HG03280 (cell line): ENCODE measurements at regions not wholly inside any gene's neighbourhood (a gene's known extent, or its start where the extent isn't known, plus 50 kb on each side); places are given as distances from the start of the nearest gene placed in this dataset.

Experiments used
- ATAC-seq: cut with Tn5 transposase; IDR thresholded peaks from one replicate; pipeline ENCODE4 v1.9.1; 2021; ENCODE audit warnings: mild to moderate bottlenecking, moderate library complexity; ENCODE audit not compliant: unreplicated experiment

DNA sequence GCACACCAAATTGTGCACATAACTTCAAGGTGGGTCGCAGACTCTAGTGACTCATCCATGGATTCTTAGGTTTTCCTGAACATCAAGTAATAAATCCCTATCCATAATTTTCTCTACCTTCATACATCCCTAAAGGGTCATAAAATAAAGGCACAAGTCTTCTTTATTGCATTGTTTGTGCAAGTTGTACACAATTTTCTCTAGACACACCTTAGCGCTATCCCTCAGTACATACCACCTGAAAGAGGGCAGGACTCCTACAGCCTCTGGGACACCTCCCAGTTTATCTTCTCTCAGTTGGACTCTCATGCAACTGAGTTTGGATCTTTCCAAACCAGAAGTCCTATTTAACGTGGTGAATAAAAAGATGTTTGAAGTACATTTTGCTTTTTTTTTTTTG, 168.5 kb upstream of the BMP4 start:
- no peak for ATAC-seq

DNA sequence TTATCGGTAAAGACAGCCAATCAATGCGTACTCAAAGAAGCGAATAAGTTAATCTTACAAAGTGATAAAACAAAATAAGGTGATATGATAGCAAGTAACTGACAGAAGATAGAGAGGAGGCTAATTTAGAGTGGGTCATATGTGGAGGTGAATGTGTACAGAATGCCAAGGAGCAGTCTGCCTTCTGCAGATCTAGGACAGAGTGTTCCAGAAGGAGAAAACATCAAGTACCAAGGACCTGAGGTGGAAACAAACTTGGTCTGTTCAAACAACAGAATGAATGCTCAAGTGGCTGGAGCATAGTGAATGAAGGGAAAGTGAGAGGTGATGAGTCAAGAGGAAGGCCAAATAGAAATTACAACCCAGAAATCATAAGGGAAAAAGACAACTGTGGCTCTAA, 170.3 kb upstream of the BMP4 start:
- no peak for ATAC-seq

DNA sequence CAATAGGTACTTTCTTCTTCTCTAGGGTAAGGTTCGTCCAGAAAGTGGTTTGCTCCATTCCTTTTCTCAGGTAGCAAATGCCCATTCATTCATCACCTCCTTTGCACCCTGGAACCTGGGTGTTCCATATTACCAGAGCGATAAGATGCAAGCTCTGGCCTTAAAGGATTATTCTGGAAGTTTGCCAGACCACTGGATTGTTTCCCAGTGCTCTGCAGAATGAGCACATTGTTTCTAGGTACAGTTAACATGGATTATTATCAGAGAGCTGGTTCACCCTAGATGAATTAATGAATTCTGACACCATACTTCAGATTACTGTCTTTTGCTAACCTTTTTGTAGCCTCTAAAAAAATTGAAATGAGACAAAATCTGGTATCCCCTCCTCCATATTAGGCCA, 170.9 kb upstream of the BMP4 start:
- no peak for ATAC-seq

DNA sequence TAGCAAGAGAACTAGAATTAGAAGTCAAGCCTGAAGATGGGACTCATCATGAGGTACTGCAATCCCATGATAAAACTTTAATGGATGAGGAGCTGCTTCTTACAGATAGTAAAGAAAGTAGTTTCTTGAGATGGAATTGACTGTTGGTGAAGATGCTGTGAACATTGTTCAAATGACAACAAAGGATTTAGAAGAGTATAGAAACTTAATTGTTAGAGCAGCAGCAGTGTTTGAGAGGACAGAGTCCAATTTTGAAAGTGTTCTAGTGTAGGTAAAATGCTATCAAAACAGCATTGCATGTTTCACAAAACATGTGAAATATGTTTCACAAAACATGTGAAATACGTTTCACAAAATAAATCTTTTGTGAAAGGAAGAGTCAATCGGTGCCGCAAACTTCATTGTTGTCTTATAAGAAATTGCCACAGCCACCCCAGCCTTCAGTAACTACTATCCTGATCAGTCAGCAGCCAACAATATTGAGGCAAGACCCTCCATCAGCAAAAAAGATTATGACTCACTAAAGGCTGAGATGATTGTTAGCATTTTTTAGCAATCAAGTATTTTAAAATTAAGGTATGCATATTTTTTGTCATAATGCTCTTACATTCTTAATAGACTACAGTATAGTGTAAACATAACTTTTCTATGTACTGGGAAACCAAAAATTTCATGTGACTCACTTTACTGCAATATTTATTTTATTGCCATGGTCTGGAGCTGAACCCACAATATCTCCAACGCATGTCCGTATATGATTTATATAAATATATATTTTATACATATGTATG, 173.4 kb upstream of the BMP4 start:
- no peak for ATAC-seq

DNA sequence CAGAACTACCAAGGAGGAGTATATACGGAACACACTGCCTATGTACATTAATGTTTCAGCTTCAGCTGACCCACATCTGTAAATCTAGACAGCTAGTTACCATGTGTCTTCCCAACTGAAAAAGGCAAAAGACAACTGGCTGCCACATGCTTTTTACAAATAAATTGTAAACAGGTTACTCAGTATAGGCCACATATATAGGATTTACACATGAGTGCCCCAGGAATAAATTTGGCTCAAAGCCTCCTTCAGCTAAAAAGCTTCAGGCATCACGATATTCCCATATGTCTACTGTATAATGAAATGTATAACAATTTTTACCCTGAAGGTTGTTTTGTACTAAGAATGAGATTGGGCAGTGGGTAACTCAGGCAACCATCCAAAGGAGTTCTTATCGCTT, 175.9 kb upstream of the BMP4 start:
- no peak for ATAC-seq

DNA sequence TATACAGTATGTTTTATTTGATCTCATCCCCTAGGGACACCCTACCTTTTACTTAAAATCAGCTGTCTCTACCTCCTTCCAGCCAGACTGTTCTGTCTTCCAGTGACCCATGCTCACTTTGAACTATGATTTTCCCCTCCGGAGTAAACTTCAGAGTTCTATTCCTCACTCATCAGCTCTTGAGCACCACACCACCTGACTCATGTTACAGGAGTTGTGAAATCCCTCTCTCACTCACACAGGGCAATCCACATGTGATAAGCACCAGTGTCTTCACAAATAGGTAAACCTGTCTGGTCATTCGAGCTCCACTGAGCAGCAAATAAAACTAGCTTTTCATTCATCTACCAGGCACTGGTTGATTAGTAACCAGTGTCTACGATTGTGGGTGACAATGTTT, 177.3 kb upstream of the BMP4 start:
- no peak for ATAC-seq

DNA sequence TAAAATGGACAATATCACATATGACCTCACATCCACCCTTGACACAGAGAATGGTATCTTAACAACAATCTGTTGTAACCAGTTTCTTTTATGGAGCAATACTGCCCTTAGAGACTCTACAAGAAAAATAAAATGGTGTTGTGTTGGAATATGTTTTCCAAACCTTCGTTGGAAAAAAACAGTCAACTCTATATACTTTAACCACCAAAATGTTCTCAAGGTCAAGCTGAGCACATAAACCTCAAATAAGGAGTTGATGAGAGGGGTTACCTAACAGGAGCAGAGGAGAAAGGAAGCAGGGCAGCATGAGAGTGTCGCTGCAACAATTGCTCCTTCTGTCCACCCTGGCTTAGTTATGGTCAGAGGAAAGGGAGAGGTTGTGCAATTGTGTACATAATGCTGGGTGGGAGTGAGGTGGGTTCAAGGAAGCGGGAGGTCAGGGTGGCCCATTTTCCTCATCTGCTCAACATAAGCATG, 179.2 kb upstream of the BMP4 start:
- no peak for ATAC-seq

DNA sequence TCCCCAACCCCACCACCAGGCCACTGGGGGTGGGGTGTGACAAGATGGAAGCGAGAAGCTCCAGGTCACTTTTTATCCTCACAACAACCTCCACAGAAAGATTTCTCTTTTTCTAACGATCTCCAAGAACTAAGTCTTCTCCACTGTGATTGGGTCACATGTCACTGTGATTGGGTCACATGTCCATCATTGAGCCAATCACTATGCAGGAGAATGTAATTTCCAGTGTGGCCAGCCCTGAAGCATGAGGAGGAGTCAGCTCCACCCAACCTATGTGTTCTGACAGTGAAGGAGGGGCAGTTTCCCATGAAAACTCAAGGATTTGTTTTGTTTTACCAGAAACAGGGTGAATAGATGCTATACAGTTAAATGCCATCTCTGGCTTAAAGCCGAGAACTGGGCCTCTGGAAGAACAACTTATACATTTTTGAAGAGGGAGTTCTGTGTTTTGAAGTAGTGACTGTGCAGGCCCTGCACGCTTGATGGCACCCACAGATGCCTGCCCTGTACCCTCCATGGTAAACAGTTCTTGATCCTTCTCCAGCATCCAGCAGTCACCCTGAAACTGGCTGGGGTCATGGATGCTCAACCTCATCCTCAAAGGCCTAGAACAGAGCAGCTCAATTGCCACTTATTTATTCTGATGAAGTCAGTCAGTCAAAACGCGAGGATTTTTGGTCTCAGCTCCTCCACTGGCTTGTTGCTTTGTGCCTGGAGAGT, 180.4 kb upstream of the BMP4 start:
- no peak for ATAC-seq

DNA sequence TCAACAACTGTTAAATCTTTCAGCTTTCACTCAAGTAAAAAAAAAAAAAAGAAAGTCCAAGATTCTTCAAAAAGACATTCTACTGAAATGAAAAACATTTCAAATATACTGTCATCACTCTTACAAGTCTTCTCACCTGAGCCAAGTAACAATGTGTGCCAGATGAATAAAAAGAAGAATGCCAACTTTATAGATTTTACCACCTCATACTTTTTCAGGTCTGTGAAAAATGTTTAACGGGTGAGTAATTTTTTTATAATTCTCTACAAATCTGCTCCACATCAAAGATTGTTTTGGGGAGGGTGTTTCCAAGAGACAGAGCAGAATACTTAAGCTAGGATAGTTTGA, 181.0 kb upstream of the BMP4 start:
- ATAC-seq = no peak

DNA sequence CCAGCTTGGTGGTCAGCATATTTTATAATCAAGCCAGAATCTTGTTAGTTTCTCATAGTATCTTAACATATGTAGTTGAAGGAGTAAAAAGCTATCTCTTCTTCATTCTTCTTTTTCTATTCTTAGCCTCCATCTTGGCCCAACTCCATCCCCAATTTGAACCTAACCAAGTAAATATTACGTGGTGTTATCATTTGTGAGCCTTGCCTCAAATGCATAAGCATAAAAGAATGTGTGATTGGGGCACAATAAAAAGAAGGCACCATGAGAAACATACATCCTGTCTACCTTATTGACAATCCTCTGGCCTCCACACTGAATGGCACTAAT, 181.4 kb upstream of the BMP4 start:
- no peak for ATAC-seq

DNA sequence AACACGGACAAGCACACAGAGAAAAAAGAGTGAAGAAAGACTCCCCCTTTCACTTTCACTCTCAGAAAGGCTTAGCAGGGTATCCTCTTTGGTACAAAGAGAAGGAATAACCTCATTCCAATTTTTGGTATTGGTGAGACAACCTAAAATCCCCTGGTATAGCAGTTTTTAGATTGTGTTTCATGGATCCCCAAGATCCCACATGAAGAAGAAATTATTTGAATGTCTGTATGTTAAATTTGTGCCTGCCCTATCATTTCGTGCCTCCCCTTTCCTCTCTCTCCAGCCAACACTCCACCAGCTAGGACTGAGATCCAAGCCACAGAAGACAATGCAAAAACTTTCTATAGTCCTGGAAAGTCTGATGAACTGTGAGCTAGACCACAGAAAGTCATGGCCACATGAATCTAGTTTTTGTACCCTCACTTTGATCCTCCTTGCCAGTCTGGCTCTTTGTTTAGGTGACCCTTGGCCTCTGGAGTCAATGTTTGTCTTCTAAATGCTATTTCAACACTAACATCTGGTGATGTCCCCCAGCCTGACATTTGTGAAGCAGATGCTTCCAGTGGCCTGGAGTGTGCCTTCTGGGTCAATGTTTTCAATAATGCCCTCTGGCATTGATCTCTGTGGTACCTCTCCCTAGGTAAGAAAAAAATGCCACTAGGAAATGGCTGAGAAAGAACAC, 181.9 kb upstream of the BMP4 start:
- no peak for ATAC-seq

DNA sequence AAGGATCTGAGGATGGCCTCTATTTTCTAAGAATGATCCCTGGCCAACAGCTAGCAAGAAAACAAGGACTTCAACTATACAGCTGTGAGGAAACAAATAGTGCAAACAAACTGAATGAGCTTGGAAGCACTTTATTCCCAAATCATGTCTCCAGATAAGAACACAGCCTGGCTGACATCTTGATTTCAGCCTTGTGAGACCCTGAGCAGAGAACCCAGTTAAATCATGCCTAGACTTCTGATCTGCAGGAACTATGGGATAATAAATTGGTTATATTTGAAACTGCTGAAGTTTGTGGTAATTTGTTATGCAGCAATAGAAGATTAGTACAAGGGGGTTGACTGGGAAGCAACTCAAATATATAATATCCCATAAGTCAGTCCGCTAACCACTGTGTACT, 183.9 kb upstream of the BMP4 start:
- ATAC-seq = no peak

DNA sequence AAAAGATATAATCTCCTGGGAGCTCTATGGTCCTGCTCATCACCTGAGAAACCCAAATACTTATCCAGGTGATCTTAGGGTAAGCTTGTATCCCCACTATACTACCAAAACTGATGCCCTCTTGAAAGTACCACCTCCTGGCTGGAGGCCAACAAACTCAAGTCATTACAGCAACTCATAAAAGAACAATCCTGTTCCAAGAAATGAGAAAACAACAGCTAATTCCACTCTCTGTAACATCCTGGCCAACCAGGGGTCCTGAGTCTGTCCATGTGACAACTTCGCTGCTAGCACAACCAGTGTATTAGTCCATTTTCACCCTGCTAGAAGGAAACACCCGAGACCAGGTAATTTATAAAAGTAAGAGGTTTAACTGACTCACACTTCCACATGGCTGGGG, 190.0 kb upstream of the BMP4 start:
- ATAC-seq = no peak

DNA sequence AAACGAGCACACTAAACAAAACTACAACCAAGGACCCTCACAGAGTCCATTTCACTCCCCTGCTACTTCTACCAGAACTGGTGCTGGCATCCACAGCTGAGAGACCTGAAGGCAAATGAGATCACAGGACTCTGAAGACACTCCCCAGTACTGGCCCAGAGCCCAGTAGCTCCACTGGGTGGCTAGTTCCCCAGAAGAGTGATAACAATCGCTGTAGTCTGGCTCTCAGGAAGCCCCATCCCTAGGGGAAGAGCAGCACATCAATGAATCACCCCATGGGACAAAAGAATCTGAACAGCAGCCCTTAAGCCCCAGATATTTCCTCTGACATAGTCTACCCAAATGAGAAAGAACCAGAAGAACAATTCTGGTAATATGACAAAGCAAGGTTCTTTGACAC, 190.7 kb upstream of the BMP4 start:
- ATAC-seq = no peak

DNA sequence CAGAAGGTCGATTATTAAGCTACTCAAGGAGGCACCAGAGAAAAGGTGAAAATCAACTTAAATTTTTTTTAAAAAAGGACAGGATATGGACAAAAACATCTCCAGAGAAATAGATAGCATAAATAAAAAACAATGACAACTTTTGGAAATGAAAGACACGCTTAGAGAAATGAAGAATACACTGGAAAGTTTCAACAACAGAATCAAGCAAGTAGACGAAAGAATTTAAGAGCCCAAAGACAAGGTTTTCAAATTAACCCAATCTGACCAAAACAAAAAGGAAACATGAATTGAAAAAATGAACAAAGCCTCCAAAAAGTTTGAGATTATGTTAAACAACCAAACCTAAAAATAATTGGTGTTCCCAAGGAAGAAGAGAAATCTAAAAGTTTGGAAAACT, 191.1 kb upstream of the BMP4 start:
- no peak for ATAC-seq

DNA sequence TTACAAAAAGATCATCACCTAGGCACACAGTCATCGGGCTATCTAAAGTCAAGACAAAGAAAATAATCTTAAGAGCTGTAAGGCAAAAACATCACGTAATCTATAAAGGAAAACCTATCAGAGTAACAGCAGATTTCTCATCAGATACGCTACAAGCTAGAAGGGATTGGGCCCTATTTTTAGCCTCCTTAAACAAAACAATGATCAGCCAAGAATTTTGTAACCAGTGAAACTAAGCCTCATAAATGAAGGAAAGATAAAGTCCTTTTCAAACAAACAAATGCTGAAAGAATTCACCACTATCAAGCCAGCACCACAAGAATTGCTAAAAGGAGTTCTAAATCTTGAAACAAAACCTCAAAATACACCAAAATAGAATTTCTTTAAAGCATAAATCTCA, 191.6 kb upstream of the BMP4 start:
- ATAC-seq = no peak

DNA sequence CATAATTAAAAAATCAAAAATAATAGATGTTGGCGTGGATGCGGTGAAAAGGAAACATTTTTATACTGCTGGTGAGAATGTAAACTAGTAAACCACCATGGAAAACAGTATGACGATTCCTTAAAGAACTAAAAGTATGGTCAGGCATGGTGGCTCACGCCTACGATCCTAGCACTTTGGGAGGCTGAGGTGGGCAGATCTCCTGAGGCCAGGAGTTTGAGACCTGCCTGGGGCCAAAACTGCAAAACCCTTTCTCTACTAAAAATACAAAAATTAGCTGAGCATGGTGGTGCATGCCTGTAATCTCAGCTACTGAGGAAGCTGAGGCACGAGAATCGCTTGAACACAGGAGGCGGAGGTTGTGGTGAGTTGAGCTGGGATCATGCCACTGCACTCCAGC, 195.7 kb upstream of the BMP4 start:
- no peak for ATAC-seq

DNA sequence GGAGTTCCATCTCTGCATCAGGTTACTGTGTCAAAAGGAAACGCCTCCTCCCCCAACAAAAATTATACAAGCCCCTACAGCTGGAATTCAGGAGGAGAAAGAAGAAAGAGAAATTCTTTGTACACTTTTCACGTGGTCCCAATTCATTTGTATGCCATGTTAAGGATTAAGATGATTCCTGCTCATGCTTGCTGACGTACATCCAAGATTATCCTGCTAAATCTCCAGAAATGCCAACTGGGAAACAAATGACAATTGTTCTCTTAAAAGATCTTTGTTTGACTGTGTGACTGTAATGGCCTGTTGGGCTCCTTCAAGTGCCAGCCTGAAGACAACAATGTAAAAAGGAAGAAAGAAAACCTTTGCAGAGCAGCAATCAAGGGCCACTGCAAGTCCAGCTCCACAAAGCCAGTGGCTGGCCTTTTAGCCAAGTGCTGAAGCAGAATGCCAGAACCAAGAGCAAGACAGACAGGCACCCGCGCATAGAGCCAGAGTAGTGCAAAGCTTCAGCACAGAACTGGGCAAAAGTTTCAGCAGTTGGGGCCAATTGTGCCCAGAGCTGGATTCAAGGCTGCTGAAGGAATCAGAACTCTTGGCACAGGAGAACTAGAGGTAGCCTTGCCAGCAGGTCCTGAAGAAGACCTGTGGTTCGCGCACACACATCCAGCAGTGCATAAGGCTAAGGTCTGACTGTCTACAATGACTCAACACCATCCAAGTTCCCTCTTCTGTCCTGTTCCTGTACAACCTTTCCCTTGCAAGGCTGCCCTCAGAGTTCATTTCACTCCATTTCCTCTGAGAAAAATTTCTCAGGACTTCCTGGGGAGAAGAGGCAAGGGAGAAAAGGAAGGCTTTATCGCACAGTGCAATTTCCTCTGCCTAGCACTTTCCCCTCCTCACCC, 209.7 kb upstream of the BMP4 start:
- no peak for ATAC-seq

DNA sequence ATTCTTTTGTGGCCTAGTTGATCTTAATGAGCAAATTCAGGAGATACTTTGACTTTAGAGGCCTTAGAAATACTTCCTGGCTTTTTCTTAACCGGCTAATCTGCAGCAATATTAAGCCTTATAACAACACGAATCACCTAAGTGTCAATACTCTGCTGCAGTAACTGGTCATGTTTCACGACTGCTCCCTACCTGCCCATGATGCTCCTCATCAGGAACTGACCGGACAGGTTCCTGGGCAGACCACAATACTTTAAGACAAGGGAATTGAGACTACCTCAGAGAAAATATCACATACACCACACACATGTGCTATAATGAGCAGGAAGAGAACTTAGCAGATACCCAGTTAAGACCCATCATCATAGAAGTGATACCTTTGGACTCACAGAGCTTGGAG, 211.9 kb upstream of the BMP4 start:
- no peak for ATAC-seq

DNA sequence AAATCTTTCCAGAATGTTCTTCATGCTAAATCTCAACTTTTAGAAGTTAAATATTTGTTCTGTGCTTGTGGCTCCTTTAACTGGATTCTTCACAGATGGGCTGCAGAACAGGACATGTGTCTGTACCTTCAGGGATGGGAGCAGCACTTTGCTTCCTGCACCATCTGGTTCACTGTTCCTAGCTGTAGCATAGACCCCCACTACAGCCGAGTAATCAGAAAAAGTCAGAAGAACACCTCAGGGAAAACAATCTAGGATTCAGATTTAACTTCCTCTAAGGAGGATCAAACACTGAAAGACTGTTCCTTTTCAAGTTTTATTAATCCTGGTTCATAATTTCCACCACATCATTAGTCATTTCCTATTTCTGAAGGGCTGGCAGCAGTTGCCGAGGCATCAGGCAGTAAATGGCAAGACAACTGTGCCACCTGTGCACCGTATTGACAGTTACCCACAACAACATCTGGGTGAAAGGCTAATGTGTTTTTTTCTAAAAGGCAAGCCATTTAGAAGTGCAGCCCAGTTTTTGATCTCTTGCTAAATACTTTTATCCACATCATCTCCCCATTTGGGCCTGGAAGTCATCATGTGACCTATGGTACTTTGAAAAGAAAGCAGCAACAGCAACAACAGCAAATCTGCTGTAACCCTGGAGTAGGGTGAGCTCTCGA, 212.8 kb upstream of the BMP4 start:
- ATAC-seq = no peak

DNA sequence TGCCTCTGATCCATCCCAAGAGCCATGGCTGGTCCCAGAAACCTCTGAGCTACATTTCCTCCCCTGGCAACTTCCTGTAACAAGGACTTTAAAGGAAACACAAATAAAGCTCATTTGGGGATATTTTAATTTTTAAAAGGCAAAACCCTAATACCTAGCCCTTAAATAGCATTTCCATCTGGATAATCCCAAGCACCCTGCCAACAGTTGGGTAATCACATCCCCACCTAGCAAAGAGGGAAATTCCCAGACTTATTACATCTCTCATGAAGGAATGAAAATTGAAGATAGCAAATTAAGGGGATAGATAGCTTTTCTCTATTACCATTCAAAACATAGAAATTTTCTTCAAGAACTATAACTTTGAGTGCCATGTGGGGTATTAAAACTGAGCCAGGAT, 213.7 kb upstream of the BMP4 start:
- no peak for ATAC-seq
